Stimulated activated effector memory CD8-positive, alpha-beta T cell treated with anti-CD3 and anti-CD28 coated beads, Interleukin-12 subunit alpha, Interleukin-12 subunit beta, amount 100 ng/mL, for 72 hours (primary cell): ENCODE measurements at regions not wholly inside any gene's neighbourhood (a gene's known extent, or its start where the extent isn't known, plus 50 kb on each side); places are given as distances from the start of the nearest gene placed in this dataset.

Source experiments
- ATAC-seq: fragments of 150-1000 bp; cut with Tn5 transposase; 2 replicates; pipeline ENCODE4 v1.10.0; 2021
- DNase-seq, 2 donors: peaks; one replicate each; pipeline ENCODE4 v3.0.0; 2021 to 2022; ENCODE audit warnings: low spot score in 2 of 2
- H3K27ac Mint-ChIP-seq: one replicate; pipeline ENCODE4 v1.8.0; 2022; ENCODE audit warnings: mild to moderate bottlenecking, mixed read lengths
- H3K36me3 Mint-ChIP-seq: one replicate; pipeline ENCODE4 v1.8.0; 2022; ENCODE audit warnings: mild to moderate bottlenecking, mixed read lengths
- H3K4me1 Mint-ChIP-seq: one replicate; pipeline ENCODE4 v1.8.0; 2022; ENCODE audit warnings: mixed read lengths
- H3K4me3 Mint-ChIP-seq: one replicate; pipeline ENCODE4 v1.8.0; 2022; ENCODE audit warnings: mild to moderate bottlenecking, mixed read lengths
- H3K9me3 Mint-ChIP-seq: one replicate; pipeline ENCODE4 v1.8.0; 2022; ENCODE audit warnings: mixed read lengths

- no peak overlapping the region for H3K4me3 Mint-ChIP-seq
- ATAC-seq (no peak), DNase-seq (peak in 1 of 2 donors; percentile 15)
- H3K36me3 Mint-ChIP-seq: no peaks in the 10 kb centered on the region
- H3K27ac Mint-ChIP-seq: no peak overlapping the region
- no peaks in the 10 kb centered on the region for H3K9me3 Mint-ChIP-seq
- H3K4me1 Mint-ChIP-seq: no peaks in the 10 kb centered on the region
Observed at GRCh38 chr2:71932780-71933466, 214.7 kb downstream of the CYP26B1 start.

- Mint-ChIP-seq H3K4me1 (no peaks in the 10 kb centered on the region), H3K27ac (no peak overlapping the region), H3K36me3 (no peaks in the 10 kb centered on the region), H3K4me3 (no peak overlapping the region), H3K9me3 (no peaks in the 10 kb centered on the region)
- DNase-seq (peak in 1 of 2 donors; percentile 42), ATAC-seq (no peak)
Observed at GRCh38 chr2:71932037-71932779, 215.5 kb downstream of the CYP26B1 start.

- Mint-ChIP-seq H3K36me3 (no peaks in the 10 kb centered on the region), H3K27ac (no peak overlapping the region), H3K4me3 (no peak overlapping the region), H3K4me1 (no peaks in the 10 kb centered on the region), H3K9me3 (no peaks in the 10 kb centered on the region)
- ATAC-seq (no peak), DNase-seq (peak in 1 of 2 donors; percentile 37)
Observed at GRCh38 chr2:71930049-71930681, 217.5 kb downstream of the CYP26B1 start.

DNA sequence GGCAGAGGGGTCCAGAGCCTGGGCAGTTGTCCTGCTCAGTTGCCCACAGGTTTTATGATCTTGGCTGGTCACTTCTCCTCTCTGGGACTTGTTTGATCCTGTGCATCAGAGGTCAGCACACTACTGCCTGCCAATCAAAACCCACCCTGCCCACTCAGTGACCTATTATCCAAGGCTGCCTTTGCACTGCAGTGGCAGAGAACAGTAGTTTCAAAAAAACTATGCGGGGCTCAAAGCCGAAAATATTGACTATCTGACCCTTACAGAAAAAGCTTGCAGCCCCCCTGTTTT, 218.2 kb downstream of the CYP26B1 start:
- no peak for ATAC-seq
- no peaks in the 10 kb centered on the region for H3K9me3 Mint-ChIP-seq
- no peaks in the 10 kb centered on the region for H3K4me1 Mint-ChIP-seq
- DNase-seq: no peak
- H3K4me3 Mint-ChIP-seq: no peak overlapping the region
- no peak overlapping the region for H3K27ac Mint-ChIP-seq
- no peaks in the 10 kb centered on the region for H3K36me3 Mint-ChIP-seq

DNA sequence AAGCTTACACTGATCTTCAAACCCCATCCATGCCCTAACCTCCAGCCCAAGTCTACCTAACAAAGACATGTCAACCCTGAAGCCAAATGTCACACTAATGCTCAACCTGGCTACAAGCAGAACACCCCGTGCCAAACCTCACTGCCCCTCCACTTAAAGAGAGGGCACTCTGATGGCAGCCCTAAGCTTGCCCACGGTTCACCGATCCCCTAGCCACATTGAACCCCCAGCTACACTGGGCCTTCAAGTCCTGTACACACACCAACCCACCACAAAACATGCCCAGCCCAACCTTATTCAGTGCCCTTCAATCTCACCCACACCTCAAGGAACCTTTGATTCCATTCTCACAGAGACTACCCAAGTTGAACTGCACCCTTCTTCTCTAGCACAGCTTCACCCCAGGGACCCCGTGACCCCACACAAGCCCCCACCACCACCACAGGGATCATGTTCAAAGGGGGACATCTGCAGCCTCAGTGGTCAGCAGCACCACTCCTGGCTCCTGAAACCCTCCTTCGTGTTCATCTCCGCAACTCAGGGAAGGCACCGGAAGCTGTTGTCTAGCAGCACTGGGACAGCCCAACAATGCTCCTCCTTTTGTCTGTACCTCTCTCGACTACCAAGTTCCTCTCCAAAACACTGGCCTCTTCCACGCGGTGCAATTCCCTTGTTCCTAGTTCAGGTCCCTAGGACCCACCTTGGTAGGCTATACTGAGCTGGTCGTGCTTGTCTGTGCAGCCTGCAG, 218.8 kb downstream of the CYP26B1 start:
- Mint-ChIP-seq H3K36me3 (no peaks in the 10 kb centered on the region), H3K4me3 (no peak overlapping the region), H3K27ac (no peak overlapping the region), H3K9me3 (no peaks in the 10 kb centered on the region), H3K4me1 (no peaks in the 10 kb centered on the region)
- DNase-seq (peak in 1 of 2 donors; percentile 18), ATAC-seq (no peak)

DNA sequence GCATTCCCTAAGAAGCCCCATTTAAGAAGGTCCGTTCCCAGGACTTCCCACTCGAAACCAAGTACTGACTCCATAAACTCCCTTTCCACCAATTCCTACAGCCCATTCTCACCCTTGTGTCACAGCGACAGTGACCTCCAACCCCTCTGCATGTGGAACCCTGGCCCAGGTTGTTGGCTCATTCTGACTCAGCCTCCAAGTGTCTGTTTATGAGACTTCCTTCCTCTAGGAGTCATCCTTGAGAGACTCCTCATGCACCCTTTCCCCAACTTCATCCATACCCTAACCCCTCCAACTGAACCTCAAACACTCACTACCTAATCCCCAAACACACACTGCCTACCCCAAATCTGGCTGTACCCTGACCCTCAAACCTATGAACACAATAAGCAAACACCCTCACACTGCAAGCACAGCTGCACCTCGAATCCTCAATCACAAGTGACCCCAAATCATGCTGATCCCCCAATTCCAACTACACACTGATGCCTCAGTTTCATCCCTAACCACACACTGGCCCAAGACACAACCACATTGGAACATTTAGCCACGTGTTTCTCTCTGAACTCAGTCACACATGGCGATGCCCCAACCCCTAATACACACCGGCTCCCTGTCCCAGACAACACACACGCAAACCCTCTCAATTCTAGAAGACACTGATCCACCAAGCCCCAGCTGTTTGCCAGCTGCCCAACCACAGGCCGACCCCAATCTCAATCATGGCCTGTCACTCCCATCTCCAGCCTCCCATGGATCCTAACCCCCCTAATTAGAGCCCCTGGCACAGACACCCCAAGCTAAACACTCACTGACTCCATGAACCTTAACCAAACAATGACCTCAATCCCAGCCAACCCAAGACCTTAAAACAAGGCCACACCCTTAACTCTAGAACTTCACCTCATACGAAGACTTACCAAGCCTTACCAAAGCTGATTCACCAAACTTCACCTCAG, 219.6 kb downstream of the CYP26B1 start:
- Mint-ChIP-seq H3K36me3 (no peaks in the 10 kb centered on the region), H3K4me1 (no peaks in the 10 kb centered on the region), H3K4me3 (no peak overlapping the region), H3K27ac (no peak overlapping the region), H3K9me3 (no peaks in the 10 kb centered on the region)
- DNase-seq (no peak), ATAC-seq (no peak)

DNA sequence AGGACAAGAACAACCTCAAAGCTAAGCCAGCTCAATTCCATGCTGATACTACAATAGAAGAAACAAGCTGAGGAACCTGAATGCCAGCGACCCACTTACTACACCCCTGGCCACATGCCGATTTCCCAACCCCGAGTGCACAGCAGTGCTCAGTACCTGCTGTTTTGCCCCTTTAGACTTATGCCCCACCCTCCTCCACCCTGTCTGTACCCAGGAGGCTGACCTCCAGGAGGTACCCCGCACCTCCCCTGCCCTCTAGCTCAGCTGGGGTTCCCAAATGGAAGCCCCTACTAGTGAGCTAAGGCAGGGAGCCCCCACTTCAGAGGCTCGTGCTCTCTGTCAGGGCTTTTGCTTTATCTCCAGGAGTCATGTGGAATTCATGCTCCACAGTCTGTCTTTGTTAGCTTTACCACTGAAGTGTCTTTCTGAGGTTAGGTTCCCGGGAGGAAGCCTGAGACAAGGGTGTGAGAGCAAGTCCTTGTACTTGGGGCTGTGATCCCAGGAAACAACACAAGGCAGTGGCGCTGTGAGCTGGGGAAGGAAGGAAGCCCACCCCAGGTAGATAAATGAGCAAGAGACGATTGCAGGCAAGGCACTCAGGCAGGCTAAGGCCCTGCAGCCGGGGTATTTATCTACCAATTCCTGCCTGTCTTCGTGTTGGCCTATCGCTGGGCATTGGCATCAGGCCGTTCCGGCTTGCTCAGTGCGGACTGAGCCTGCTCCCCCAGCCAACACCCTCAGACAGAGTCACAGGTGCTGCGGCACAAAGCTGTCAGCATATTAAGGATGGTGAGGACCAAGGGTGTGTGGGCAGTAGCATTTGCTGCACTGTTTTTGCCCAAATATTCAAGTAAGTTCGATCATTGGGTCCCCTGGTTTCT, 220.5 kb downstream of the CYP26B1 start:
- Mint-ChIP-seq H3K27ac (no peak overlapping the region), H3K4me1 (no peaks in the 10 kb centered on the region)
- DNase-seq: peak in 1 of 2 donors; percentile 30

GRCh38 chr2:71926089-71926447, 221.6 kb downstream of the CYP26B1 start:
- H3K27ac Mint-ChIP-seq: no peak overlapping the region
- no peaks in the 10 kb centered on the region for H3K4me1 Mint-ChIP-seq
- no peaks in the 10 kb centered on the region for H3K9me3 Mint-ChIP-seq
- no peaks in the 10 kb centered on the region for H3K36me3 Mint-ChIP-seq
- DNase-seq (peak in 1 of 2 donors; percentile 30), ATAC-seq (no peak)
- H3K4me3 Mint-ChIP-seq: no peak overlapping the region

More for the DNA sequence above, 220.5 kb downstream of the CYP26B1 start:
- H3K4me3 Mint-ChIP-seq: no peak overlapping the region
- ATAC-seq: no peak
- no peaks in the 10 kb centered on the region for H3K9me3 Mint-ChIP-seq
- H3K36me3 Mint-ChIP-seq: no peaks in the 10 kb centered on the region

- ATAC-seq: no peak
- Mint-ChIP-seq H3K4me3 (no peak overlapping the region), H3K27ac (no peak overlapping the region), H3K9me3 (no peaks in the 10 kb centered on the region), H3K4me1 (no peaks in the 10 kb centered on the region), H3K36me3 (no peaks in the 10 kb centered on the region)
- DNase-seq: peak in 1 of 2 donors; percentile 26
Observed at GRCh38 chr2:71925268-71926088, 222.2 kb downstream of the CYP26B1 start.

DNA sequence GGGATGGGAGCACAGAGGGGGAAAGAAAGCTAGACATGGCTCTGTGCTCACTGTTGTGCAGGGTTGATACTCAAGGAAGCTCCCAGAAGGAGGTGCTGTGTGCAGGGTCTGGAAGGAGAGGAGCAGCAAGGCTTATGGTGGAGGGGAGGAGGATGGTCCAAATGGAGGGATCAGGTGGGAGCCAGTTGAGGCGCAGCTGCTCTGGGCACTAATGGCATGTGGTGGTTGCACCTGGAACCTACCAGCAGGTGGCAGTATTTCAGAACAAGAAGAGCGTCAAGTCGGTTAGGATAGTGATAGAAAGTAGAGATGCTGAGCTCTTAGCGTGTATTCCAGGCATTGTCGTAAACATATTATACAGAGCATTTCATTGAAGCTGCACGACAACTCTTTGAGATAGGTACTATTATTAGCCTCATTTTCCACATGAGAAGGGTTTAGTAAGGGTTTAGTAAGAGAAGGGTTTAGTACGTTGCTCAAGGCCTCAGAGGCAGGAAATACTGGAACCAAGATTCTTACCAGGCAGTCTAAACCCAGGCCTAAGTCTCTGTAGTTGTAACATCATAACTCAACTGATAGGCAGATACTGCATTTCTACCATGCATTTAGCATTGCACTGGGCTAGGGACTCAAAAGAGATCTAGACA, 223.7 kb downstream of the CYP26B1 start:
- H3K36me3 Mint-ChIP-seq: no peaks in the 10 kb centered on the region

DNA sequence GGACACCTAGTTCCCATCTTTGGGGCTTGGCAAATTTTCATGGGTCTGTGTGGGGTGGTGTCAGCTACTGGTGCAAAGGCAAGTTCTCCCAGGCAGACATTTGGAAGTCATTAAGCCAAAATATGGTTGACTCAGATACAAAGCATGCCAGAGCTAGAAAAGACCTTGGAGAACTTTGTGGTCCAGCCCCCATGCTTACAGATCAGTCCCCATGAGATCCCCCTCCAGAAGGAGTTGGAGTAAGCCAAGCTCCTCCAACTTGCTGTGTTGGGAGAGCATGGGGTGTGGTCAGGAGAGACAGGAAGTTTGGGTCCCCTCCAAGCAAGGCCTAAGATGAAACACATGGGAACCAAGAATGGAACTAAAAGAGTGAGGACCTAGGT, 224.5 kb downstream of the CYP26B1 start:
- Mint-ChIP-seq H3K27ac (no peak overlapping the region), H3K4me1 (no peaks in the 10 kb centered on the region), H3K4me3 (no peak overlapping the region), H3K9me3 (peaks cover 4% of the 10 kb centered on the region), H3K36me3 (no peaks in the 10 kb centered on the region)
- no peak for ATAC-seq
- peak in 1 of 2 donors; percentile 38 for DNase-seq

More for the DNA sequence above, 223.7 kb downstream of the CYP26B1 start:
- Mint-ChIP-seq H3K27ac (no peak overlapping the region), H3K4me1 (no peaks in the 10 kb centered on the region), H3K4me3 (no peak overlapping the region), H3K9me3 (no peaks in the 10 kb centered on the region)
- peak; percentile 22 to 60 for DNase-seq
- peak; percentile 36 for ATAC-seq

DNA sequence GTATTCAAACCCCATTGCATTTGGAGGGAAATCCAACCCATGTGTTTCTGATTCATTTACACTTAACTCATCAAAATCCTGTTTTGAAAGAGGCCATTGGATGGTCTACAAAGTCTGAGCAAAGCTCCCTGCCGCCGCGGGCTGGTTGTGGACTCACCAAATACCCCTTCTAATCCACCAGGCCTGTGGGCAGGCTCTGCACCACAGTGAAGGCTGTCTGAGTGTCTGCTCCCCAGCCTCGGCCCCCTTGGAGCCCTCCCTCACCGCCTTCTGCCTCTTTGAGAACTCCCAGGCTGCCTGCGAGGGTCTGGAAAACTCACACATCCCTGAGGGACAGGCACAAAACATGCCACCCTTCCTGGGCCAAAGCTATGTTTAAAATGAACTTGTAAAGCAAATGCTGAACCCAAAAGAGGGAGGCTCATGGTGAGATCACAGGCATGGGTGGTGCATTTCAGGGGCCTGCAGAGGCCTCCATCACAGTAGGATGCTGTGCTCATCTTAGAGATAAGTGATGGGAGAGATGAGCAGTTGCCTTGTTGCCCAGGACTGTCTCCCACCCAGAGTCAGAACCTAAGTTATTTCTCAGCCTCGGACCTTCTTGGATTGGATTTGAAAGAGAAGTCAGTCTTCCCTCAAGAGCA, 225.0 kb downstream of the CYP26B1 start:
- DNase-seq (peak in 1 of 2 donors; percentile 35), ATAC-seq (no peak)
- H3K9me3 Mint-ChIP-seq: peaks cover 4% of the 10 kb centered on the region
- no peaks in the 10 kb centered on the region for H3K36me3 Mint-ChIP-seq
- H3K4me1 Mint-ChIP-seq: no peaks in the 10 kb centered on the region
- H3K27ac Mint-ChIP-seq: no peak overlapping the region
- no peak overlapping the region for H3K4me3 Mint-ChIP-seq
